Caco-2 (cell line): ENCODE measurements at regions not wholly inside any gene's neighbourhood (a gene's known extent, or its start where the extent isn't known, plus 50 kb on each side); places are given as distances from the start of the nearest gene placed in this dataset.

ENCODE experiments used
- BruUV-seq: library from RNA; stranded (reverse); fragments of 400-500 nt; replicated peaks from 2 replicates; lab custom pipeline; 2021; lab: Mats Ljungman, UMichigan
- CTCF ChIA-PET: fragments of 300-600 bp; sonication (Branson Sonifier 250); formaldehyde crosslinking; loops from one replicate; lab custom pipeline; 2022; ENCODE audit warnings: antibody characterized with exemption; lab: Charles Lee
- POLR2A ChIA-PET: fragments of 300-600 bp; sonication (Branson Sonifier 250); formaldehyde crosslinking; loops from one replicate; lab custom pipeline; 2022; ENCODE audit warnings: antibody characterized with exemption; lab: Charles Lee
- DNase-seq, 2 experiments: peaks; one replicate each; pipeline versions ENCODE4 v3.0.0 to v3.0.0-alpha.2; 2020 to 2022
- H3K27me3 ChIP-seq: replicated peaks from 2 replicates; pipeline ENCODE4 v1.6.0; 2011; ENCODE audit warnings: low read length; ENCODE audit not compliant: control insufficient read depth, insufficient read depth
- H3K36me3 ChIP-seq: 2 replicates; pipeline ENCODE4 v1.5.1; 2011; ENCODE audit warnings: low read length; ENCODE audit not compliant: control insufficient read depth, insufficient read depth
- H3K4me1 ChIP-seq: fragments of 250-450 bp; sonication (Bioruptor Pico); 2 replicates; pipeline ENCODE4 v1.5.1; 2020; ENCODE audit warnings: mild to moderate bottlenecking
- H3K4me3 ChIP-seq: 2 replicates; pipeline ENCODE4 v1.5.1; 2011; ENCODE audit warnings: low read depth, mild to moderate bottlenecking, control low read depth, low read length
- H3K9me3 ChIP-seq: fragments of 250-450 bp; sonication (Bioruptor Pico); 2 replicates; pipeline ENCODE4 v1.5.1; 2020; ENCODE audit warnings: mild to moderate bottlenecking, moderate library complexity
- H3K27ac Mint-ChIP-seq: one replicate; pipeline ENCODE4 v1.8.0; 2022; ENCODE audit warnings: mixed read lengths; ENCODE audit not compliant: unreplicated experiment
- H3K27me3 Mint-ChIP-seq: one replicate; pipeline ENCODE4 v1.8.0; 2022; ENCODE audit warnings: mixed read lengths; ENCODE audit not compliant: insufficient read depth, unreplicated experiment
- H3K36me3 Mint-ChIP-seq: one replicate; pipeline ENCODE4 v1.8.0; 2022; ENCODE audit warnings: mild to moderate bottlenecking, mixed read lengths; ENCODE audit not compliant: insufficient read depth, unreplicated experiment
- H3K4me1 Mint-ChIP-seq: one replicate; pipeline ENCODE4 v1.8.0; 2022; ENCODE audit warnings: low read depth, mixed read lengths; ENCODE audit not compliant: unreplicated experiment
- H3K4me3 Mint-ChIP-seq: one replicate; pipeline ENCODE4 v1.8.0; 2022; ENCODE audit warnings: mild to moderate bottlenecking, moderate library complexity, mixed read lengths; ENCODE audit not compliant: unreplicated experiment
- H3K9me3 Mint-ChIP-seq: one replicate; pipeline ENCODE4 v1.8.0; 2022; ENCODE audit warnings: mixed read lengths; ENCODE audit not compliant: unreplicated experiment
- intact Hi-C: fragments of 100-400 bp; cut with micrococcal nuclease; formaldehyde crosslinking; loops from one replicate; pipeline ENCODE4 v1.10.0; 2022; ENCODE audit not compliant: unreplicated experiment
- TF ChIP-seq, protein P1 (sequence below), 2 experiments: fragments of 200-600 bp in 1 of 2; IDR thresholded peaks; 1 replicate in 1 of 2; 2 replicates in 1 of 2; pipeline versions ENCODE4 v1.5.1 to v1.8.0; 2011 to 2022; ENCODE audit warnings: antibody characterized with exemption in 1 of 2, control low read depth in 1 of 2, inconsistent platforms in 1 of 2, low read depth in 1 of 2, low read length in 1 of 2, mild to moderate bottlenecking in 1 of 2, moderate library complexity in 1 of 2; ENCODE audit not compliant: insufficient read depth in 1 of 2, severe bottlenecking in 1 of 2, unreplicated experiment in 1 of 2

- no peaks in the 10 kb centered on the region for H3K4me1 ChIP-seq
- Mint-ChIP-seq H3K4me3 (no peak overlapping the region), H3K9me3 (no peaks in the 10 kb centered on the region), H3K27me3 (peaks cover 5% of the 10 kb centered on the region), H3K4me1 (peaks cover 5% of the 10 kb centered on the region), H3K27ac (no peak overlapping the region), H3K36me3 (no peaks in the 10 kb centered on the region)
- no peak overlapping the region for H3K4me3 ChIP-seq
- no TSS peak for BruUV-seq
- intact Hi-C loops, result no loop called here
- 0 out of 2 replicates have a peak, but pooled peaks cover 3% of the 10 kb centered on the region for H3K9me3 ChIP-seq
- CTCF ChIA-PET, result no interaction called here
- TF ChIP-seq, protein P1, sequence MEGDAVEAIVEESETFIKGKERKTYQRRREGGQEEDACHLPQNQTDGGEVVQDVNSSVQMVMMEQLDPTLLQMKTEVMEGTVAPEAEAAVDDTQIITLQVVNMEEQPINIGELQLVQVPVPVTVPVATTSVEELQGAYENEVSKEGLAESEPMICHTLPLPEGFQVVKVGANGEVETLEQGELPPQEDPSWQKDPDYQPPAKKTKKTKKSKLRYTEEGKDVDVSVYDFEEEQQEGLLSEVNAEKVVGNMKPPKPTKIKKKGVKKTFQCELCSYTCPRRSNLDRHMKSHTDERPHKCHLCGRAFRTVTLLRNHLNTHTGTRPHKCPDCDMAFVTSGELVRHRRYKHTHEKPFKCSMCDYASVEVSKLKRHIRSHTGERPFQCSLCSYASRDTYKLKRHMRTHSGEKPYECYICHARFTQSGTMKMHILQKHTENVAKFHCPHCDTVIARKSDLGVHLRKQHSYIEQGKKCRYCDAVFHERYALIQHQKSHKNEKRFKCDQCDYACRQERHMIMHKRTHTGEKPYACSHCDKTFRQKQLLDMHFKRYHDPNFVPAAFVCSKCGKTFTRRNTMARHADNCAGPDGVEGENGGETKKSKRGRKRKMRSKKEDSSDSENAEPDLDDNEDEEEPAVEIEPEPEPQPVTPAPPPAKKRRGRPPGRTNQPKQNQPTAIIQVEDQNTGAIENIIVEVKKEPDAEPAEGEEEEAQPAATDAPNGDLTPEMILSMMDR (IDR thresholded peaks at IDR 0.05; ENCODE audit: insufficient read depth in 1 of 2, low read depth in 1 of 2, low read length in 1 of 2, severe bottlenecking in 1 of 2, unreplicated experiment in 1 of 2), result no peak
- H3K27me3 ChIP-seq, result no peaks in the 10 kb centered on the region
- no peak for DNase-seq
- POLR2A ChIA-PET, result no interaction called here
- H3K36me3 ChIP-seq, result no peaks in the 10 kb centered on the region
Observed at GRCh38 chr6:40066372-40066771, 132.1 kb upstream of the MOCS1 start.

- Mint-ChIP-seq H3K9me3 (no peaks in the 10 kb centered on the region), H3K4me1 (no peaks in the 10 kb centered on the region), H3K4me3 (no peak overlapping the region), H3K27ac (no peak overlapping the region), H3K27me3 (no peaks in the 10 kb centered on the region), H3K36me3 (no peaks in the 10 kb centered on the region)
- no peaks in the 10 kb centered on the region for H3K9me3 ChIP-seq
- no peak overlapping the region for H3K4me3 ChIP-seq
- no peaks in the 10 kb centered on the region for H3K4me1 ChIP-seq
- ChIA-PET CTCF (no interaction called here), POLR2A (no interaction called here)
- H3K27me3 ChIP-seq, result no peaks in the 10 kb centered on the region
- no TSS peak for BruUV-seq
- intact Hi-C loops, result no loop called here
- H3K36me3 ChIP-seq, result no peaks in the 10 kb centered on the region
- TF ChIP-seq, protein P1 (IDR thresholded peaks at IDR 0.05; ENCODE audit: insufficient read depth in 1 of 2, low read depth in 1 of 2, low read length in 1 of 2, severe bottlenecking in 1 of 2, unreplicated experiment in 1 of 2), result no peak
- DNase-seq, result no peak
Observed at GRCh38 chr6:40056865-40057264, 122.6 kb upstream of the MOCS1 start.

- no peak overlapping the region for H3K4me3 ChIP-seq
- intact Hi-C loops, result no loop called here
- no peaks in the 10 kb centered on the region for H3K36me3 Mint-ChIP-seq
- DNase-seq, result no peak
- no peaks in the 10 kb centered on the region for H3K9me3 Mint-ChIP-seq
- ChIA-PET CTCF (no interaction called here), POLR2A (no interaction called here)
- TF ChIP-seq, protein P1 (IDR thresholded peaks at IDR 0.05; ENCODE audit: insufficient read depth in 1 of 2, low read depth in 1 of 2, low read length in 1 of 2, severe bottlenecking in 1 of 2, unreplicated experiment in 1 of 2), result no peak
- no peaks in the 10 kb centered on the region for H3K36me3 ChIP-seq
- H3K4me3 Mint-ChIP-seq, result no peak overlapping the region
- no peaks in the 10 kb centered on the region for H3K27me3 Mint-ChIP-seq
- no TSS peak for BruUV-seq
- no peak overlapping the region for H3K27ac Mint-ChIP-seq
- no peaks in the 10 kb centered on the region for H3K4me1 ChIP-seq
- H3K27me3 ChIP-seq, result no peaks in the 10 kb centered on the region
- no peaks in the 10 kb centered on the region for H3K9me3 ChIP-seq
- no peaks in the 10 kb centered on the region for H3K4me1 Mint-ChIP-seq
Observed at GRCh38 chr6:40054602-40055001, 120.3 kb upstream of the MOCS1 start.
